Type B pancreatic cell (in vitro differentiated cells): ENCODE measurements at regions not wholly inside any gene's neighbourhood (a gene's known extent, or its start where the extent isn't known, plus 50 kb on each side); places are given as distances from the start of the nearest gene placed in this dataset.

Experiments
- DNase-seq: peaks from one replicate; pipeline ENCODE4 v3.0.0; 2021; ENCODE audit warnings: mixed read lengths; ENCODE audit not compliant: unreplicated experiment; ENCODE audit errors: extremely low spot score
- H3K27ac Mint-ChIP-seq: 2 replicates; pipeline ENCODE4 v1.8.0; 2021; ENCODE audit warnings: mild to moderate bottlenecking, mixed read lengths
- H3K27me3 Mint-ChIP-seq: 2 replicates; pipeline ENCODE4 v1.8.0; 2021; ENCODE audit warnings: mixed read lengths
- H3K36me3 Mint-ChIP-seq: 2 replicates; pipeline ENCODE4 v1.8.0; 2021; ENCODE audit warnings: mixed read lengths
- H3K4me1 Mint-ChIP-seq: one replicate; pipeline ENCODE4 v1.8.0; 2021; ENCODE audit warnings: mixed read lengths; ENCODE audit not compliant: unreplicated experiment
- H3K4me3 Mint-ChIP-seq: 2 replicates; pipeline ENCODE4 v1.8.0; 2021; ENCODE audit warnings: mild to moderate bottlenecking, mixed read lengths
- H3K9me3 Mint-ChIP-seq: 2 replicates; pipeline ENCODE4 v1.8.0; 2021; ENCODE audit warnings: mixed read lengths
- TF ChIP-seq, protein P1 (sequence below): fragments of 200-600 bp; sonication (generic); conservative IDR thresholded peaks from 2 replicates; pipeline ENCODE4 v1.5.0; 2021; ENCODE audit warnings: antibody characterized with exemption, mild to moderate bottlenecking

DNA sequence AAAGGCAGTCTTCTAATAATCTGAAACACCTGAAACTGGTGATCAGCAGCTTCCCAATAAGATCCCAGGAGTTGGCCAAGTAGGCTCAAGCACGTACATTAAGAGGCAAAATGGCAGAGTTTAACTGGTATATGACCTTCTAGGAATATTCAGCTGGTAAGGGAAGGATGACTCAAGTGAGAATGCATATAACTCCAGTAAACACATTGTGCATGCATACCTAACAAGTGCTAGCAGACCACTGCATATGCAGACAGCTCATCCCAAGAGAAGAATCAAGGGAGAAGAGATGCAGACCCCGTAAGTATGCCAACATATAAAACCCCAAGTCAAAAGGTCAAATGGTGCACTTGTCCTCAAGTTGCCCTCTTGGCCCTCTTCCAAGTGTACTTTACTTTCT is 73.0 kb upstream of the ZRANB2 start:
- no peak overlapping the region for H3K27ac Mint-ChIP-seq
- H3K4me1 Mint-ChIP-seq: peaks cover 4% of the 10 kb centered on the region
- H3K4me3 Mint-ChIP-seq: no peak overlapping the region
- no peaks in the 10 kb centered on the region for H3K27me3 Mint-ChIP-seq
- DNase-seq: no peak
- H3K36me3 Mint-ChIP-seq: no peaks in the 10 kb centered on the region
- H3K9me3 Mint-ChIP-seq: no peaks in the 10 kb centered on the region
- TF ChIP-seq, protein P1, sequence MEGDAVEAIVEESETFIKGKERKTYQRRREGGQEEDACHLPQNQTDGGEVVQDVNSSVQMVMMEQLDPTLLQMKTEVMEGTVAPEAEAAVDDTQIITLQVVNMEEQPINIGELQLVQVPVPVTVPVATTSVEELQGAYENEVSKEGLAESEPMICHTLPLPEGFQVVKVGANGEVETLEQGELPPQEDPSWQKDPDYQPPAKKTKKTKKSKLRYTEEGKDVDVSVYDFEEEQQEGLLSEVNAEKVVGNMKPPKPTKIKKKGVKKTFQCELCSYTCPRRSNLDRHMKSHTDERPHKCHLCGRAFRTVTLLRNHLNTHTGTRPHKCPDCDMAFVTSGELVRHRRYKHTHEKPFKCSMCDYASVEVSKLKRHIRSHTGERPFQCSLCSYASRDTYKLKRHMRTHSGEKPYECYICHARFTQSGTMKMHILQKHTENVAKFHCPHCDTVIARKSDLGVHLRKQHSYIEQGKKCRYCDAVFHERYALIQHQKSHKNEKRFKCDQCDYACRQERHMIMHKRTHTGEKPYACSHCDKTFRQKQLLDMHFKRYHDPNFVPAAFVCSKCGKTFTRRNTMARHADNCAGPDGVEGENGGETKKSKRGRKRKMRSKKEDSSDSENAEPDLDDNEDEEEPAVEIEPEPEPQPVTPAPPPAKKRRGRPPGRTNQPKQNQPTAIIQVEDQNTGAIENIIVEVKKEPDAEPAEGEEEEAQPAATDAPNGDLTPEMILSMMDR: no peak

- no peak for DNase-seq
- no peak overlapping the region for H3K4me3 Mint-ChIP-seq
- H3K27ac Mint-ChIP-seq: no peak overlapping the region
- H3K36me3 Mint-ChIP-seq: no peaks in the 10 kb centered on the region
- no peaks in the 10 kb centered on the region for H3K27me3 Mint-ChIP-seq
- TF ChIP-seq, protein P1: no peak
- no peaks in the 10 kb centered on the region for H3K4me1 Mint-ChIP-seq
- no peaks in the 10 kb centered on the region for H3K9me3 Mint-ChIP-seq
These were observed 67.0 kb upstream of the ZRANB2 start for GRCh38 chr1:71147637-71148360.

GRCh38 chr1:71135571-71135970 is 54.7 kb upstream of the ZRANB2 start:
- Mint-ChIP-seq H3K27me3 (no peaks in the 10 kb centered on the region), H3K9me3 (peaks cover 8% of the 10 kb centered on the region), H3K27ac (no peak overlapping the region), H3K36me3 (no peaks in the 10 kb centered on the region), H3K4me3 (no peak overlapping the region), H3K4me1 (no peaks in the 10 kb centered on the region)
- TF ChIP-seq, protein P1: no peak
- DNase-seq: no peak
